ENCODE measurements at regions not wholly inside any gene's neighbourhood (a gene's known extent, or its start where the extent isn't known, plus 50 kb on each side); places are given as distances from the start of the nearest gene placed in this dataset.

GRCh38 chr12:103105971-103106597 lies 148.6 kb downstream of the ASCL1 start:
- TF ChIP-seq POLR2A (IDR thresholded peaks at IDR 0.05; ENCODE audit: insufficient read depth in 1 of 2, low read depth in 2 of 2, low read length in 2 of 2) (no peak), ZNF264 (CRISPR knock-in tag; IDR thresholded peaks at IDR 0.05) (no peak), TRIM24 (CRISPR knock-in tag; IDR thresholded peaks at IDR 0.05) (no peak)
